HT-29 (cell line): ENCODE measurements at regions not wholly inside any gene's neighbourhood (a gene's known extent, or its start where the extent isn't known, plus 50 kb on each side); places are given as distances from the start of the nearest gene placed in this dataset.
"Not testable (repeated sequence)": the region's sequence is repeated elsewhere in the genome, so short reads cannot be mapped to it uniquely, and the experiment has no call there.

Experiments
- DNase-seq: peaks from one replicate; pipeline ENCODE4 v3.0.0-alpha.2; 2015; ENCODE audit warnings: low spot score

DNA sequence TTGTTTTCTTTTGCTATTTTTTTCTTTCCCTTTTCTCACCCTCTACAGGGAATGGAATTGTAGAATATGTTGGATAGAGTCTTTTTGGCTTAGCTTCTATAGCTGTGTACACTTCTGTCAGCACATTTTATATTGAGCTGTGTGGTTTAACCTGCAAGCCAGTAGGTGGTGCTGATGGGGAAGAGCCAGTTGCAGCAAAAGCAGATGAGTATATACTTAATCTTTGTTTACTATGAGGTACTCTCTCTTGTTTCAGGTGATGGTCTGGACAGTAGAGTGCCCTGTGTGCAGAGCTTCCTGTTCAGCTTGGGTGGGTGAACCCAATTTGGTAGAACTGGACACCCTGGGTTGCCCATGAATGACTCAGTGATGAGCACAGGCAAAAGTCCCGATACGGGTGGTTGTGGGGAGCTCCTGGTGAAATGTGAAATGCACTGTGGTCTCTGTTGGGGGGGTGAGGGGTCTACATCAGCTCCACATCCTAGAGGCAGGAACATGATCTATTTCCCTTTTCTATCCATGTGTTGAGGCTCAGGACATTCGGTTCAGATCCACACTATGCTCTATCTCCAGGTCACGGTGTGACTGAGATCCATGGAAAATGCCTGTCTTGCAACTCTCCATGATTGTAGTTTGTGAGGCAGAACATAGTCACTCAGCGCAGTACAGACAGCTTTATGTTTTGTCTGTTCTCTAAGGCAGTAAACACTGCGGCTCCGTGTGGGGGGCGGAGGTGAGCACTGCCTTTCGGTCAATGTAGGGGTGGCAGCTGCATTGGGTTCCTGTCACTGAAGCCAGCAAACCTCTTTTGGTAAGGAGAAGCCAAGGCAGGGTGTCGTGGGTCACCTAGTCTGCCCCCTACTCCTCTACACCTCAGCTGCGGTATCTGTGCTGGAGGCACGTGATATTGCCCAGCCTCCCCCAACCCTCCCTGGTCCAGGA lies 353.2 kb downstream of the PRR16 start:
- DNase-seq, result peak; percentile 17

DNA sequence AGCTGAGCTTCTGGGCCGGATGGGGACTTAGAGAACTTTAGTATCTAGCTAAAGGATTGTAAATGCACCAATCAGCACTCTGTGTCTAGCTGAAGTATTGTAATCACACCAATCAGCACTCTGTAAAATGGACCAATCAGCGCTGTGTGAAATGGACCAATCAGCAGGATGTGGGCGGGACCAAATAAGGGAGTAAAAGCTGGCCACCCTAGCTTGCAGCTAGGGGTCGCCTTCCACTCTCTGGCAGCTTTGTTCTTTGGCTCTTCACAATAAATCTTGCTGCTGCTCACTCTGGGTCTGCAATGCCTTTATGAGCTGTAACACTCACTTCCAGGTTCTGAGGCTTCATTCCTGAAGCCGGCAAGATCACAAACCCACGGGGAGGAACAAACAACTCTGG lies 354.0 kb downstream of the PRR16 start:
- no peak for DNase-seq

DNA sequence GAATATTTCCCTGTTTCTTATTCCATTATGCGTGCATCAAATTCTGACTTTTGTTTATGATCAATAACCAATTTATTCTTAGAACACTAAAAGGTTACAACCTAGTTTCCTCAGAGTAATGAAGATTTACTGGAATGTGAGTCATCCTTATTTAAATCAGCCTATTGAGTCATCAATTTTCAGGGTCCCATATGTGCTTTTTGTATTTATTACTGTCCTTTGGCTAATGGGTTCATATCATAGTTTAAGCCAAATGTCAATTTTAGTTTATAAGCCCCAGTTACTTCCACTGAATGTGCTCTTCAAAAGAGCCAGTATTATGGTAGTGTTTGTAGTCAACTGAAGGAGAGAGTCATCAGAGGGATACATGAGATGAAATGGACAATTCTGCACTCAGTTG lies 359.2 kb downstream of the PRR16 start:
- no peak for DNase-seq

DNA sequence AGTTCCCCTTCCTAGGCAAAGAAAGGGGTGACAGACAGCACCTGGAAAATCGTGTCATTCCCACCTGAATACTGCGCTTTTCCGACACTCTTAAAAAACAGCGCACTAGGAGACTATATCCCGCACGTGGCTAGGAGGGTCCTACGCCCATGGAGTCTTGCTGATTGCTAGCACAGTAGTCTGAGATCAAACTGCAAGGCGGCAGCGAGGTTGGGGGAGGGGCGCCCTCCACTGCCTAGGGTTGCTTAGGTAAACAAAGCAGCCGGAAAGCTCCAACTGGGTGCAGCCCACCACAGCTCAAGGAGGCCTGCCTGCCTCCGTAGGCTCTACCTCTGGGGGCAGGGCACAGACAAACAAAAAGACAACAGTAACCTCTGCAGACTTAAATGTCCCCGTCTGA lies 367.5 kb downstream of the PRR16 start:
- not testable (repeated sequence) for DNase-seq

DNA sequence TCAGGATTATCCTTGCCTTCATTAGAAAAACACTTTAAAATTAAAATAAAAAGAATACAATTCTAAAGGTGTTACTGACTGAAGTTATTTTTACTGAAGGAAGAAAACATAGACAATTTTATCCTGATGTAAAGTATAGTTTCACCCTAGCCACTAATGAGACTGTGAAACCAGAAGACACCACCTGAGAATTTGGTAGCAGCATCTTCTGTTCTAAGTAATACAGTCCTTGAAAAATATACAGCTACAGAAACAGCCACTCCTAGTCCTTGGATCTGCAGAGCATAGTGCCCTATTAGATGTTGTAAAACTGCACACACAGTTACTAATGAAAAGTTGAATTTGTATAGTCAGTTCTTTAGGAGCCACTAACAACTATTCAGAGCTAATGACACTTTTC lies 377.7 kb downstream of the PRR16 start:
- DNase-seq, result no peak

DNA sequence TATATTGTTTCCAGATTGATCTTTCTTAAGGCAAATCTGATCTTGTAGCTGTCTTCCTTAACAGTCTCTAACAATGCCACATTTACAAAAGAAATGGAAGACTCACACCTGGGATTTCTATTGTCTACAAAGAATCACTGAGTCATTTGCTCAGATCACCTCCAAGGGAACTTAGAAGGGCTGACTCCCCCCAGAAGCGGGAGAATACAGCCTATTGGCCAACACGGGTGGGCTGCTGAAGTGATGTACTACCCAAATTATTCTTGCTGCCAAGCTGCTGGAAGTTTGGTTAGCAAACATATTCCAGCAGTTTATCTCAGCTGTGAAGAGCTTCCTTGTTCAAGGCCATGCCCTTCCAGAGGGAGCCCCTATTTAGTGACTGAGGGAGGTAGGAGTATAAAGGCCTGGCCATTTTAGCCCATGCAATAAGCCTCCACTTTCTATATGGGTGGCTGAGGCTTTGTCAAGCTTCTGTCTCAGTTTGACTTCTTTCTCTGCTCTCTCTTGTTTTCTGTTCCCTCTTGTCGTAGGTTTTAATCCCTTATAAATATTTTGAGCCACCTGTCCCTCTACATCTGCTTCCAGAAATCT lies 379.4 kb downstream of the PRR16 start:
- no peak for DNase-seq

DNA sequence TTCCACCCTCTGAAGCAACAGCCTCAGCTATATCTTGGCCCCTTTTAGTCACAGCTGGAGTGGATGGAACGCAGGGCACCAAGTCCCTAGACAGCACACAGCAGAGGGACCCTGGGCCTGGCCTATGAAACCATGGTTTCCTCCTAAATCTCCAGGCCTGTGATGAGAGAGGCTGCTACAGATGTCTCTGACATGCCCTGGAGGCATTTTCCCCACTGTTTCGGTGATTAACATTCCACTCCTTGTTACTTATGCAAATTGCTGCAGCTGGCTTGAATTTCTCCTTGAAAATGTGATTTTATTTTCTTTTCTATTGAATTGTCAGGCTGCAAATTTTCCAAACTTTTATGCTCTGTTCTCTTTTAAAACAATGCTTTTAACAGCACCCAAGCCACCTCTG lies 384.8 kb downstream of the PRR16 start:
- no peak for DNase-seq

DNA sequence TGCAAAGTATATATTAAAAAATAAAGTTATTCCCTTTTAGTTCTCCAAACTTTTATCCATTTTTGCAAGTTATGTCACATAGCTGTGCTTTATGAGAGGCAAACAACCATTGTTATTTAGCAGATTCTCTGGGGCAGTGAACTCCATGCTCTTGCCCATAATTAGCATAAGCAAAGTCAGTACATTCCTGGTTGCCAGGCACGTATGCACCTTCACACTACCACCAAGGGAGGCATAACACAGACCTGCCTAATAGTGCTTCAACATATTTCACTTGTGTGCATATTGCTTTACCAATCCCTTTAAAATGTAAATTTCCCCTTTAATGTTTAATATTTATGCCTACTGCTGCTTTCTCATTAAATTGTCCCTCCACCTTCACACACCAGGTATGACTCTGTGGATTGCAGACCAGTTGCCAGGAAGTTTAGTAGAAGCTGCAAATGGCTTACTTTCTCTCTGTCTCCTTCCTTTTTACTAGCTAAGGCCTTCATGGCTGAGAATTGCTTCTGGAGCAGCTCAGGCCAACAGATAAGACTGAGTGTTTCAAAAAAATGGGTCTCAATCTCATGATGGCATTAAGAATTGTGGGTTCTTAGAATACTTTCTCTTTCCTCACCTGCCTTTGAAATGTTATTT lies 388.2 kb downstream of the PRR16 start:
- DNase-seq, result no peak

DNA sequence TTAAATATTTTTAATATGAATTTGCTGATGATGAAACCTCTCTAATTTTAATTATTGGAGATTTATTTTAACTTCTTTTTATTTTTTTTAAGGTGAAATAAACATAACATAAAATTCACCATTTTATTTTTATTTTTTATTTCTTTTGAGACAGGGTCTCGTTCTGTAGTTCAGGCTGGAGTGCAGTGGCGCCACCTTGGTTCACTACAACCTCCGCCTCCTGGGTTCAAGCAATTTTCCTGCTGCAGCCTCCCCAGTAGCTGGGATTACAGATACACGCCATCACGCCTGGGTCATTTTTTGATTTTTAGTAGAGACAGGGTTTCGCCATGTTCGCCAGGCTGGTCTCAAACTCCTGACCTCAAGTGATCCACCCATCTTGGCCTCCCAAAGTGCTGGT lies 402.9 kb downstream of the PRR16 start:
- DNase-seq, result no peak

DNA sequence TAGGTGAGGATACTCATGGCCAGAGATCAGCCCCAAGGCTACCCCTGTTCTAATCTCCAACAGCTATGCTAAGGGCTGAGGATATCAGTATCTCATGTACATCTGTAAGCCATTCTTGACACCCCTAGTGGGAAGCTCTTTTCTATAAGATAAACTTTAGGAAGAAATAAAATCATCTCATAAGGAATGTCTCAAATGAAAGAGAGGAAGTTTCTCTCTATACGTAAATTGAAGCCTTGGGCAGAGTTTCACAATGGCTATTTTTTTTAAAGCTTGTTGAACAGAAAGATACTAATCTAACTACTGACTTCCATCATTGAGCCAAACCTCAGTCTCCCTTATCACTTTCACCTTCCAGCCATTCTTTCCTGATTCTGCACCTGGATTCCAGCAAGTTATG lies 405.7 kb downstream of the PRR16 start:
- no peak for DNase-seq

DNA sequence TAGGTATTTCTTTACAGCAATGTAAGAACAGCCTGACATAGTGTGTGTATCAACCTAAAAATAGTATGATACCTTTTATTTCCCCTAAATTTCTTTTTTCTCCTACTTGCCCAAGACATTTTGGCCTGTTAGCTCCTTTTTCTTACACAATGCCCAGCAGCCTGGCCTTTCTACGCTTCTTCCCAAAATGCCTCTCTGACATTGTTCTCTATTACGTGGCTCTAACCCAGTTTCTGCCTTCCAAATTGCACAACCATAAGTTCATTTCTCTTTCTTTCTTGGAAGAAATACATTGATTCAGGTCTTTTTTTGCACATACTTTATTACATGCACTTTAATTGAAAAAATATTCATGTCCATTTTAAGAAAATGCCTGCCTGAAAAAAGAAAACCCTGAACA lies 408.2 kb downstream of the PRR16 start:
- DNase-seq, result no peak

DNA sequence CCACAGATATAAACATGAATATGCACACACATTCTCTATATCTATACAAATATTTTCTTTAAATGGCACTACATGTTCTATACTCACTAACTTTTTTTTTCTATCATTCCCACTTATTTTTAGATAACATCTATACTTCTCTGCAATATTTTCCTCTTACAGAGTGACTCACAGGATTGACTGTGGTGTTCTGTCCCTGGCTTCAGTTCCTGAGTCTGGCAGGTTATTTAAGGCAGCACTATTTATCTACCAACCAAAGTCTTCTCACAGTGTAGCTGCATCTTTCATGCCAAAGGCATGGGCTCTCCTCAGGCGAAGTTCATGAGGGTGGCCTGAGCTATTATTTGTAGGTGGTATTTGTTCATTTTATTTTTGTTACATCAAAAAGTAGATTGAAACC lies 409.0 kb downstream of the PRR16 start:
- no peak for DNase-seq

DNA sequence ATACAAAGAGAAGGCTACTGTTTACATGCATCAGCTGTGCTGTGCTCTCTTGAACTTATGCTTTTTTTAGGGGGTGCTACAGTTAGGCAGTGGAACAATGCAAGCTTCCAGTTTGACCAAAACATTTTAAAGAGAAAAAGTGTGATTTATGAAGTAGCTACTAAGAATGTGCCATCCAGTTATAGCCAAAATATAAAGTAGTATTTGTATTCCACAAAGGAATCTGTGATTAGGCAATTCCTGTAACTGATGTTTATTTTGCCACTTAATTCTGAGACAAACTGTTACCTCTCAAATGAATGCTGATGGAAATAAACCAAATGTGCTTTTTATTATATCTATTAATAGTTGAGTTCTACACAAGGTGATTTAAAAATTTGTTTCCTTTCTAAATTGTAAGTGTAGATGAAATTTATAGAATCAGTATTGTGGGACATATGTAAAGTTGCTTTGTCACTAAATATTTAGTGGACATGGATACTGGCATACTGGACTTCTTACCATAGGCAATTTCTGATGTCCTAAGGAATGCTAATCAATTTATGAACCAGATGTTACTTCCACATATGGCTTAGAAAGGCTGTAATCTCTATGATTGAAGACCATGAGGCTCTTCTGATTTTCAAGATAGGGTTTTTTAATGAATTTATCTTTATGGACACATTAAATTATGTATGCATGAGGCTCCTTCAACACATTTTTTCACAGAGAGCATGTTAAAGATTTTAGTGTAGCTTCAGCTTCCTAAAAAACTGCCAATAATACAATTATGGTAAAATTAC lies 410.2 kb downstream of the PRR16 start:
- DNase-seq, result no peak

DNA sequence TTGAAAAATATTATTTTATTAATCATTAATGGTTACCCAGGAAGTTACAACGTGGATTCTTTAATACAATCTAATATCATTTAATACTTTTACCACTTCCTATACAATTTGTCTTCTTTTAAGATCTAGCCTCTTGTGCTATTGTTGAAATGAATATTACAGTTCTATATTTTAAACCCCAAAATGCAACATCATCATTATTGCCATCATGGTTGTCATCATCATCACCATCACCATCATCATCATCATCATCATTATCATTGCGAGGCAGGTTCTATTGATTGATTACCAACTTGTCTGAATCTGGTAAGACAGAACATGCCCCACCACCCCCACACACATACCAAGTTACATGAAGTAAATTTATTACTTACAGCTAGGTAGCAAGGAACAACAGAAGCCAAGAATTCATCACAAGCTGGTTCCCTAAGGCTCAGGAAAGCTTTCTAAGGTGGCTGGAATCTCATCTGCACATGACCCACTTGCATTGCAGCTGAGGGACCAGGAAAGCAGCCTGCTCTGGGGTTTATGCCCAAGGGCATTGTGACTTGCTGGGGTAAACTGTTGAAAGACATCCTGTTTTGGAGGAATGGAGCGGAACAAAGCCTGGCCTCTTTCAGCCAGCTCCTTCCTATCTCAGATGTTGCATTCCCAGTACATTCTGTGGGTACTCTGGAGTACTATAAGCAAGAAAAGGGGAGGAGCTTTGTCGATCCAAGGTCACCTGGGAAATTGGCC lies 418.1 kb downstream of the PRR16 start:
- no peak for DNase-seq

DNA sequence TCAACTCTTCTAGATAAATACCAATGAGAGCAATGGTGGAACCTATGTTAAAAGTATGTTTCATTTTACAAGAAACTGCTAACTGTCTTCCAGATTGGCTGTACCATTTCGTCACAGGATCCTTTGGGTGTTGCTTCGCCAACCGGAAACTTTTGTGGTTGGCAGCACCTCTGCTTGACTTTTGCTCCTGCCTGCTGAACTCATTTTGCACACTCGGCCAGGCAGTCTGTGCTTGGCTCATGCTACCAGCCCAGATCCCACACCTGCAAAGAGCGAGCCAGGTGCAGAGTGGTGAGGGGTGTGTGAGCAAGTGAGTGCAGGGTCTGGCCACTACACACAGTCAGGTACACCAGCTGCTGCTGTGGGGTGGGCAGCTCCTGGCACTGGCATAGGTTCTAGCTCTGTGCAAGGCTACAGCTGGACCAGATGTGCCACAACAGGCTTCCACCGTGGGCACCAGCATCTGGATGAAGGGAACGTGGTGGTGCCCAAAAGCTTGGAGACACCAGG lies 422.3 kb downstream of the PRR16 start:
- no peak for DNase-seq

DNA sequence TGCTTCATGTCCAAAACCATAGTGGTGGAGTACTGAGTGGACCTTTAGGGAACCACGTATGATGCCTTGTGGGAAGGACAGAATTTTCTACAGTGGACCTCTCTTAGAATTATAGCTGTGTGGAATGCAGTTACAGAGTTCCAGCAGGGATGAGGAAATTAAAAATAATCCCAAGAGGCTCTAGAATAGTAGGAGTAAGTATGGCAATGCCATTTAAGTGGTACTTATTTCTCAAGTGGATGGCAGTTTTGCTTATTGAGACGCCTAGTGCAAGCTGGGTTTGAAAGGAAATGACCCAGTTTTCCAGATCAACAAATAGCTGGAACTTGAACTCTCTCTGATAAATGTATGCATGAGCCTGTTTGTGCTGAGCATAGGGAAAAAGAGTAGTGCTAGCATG lies 431.6 kb downstream of the PRR16 start:
- no peak for DNase-seq

DNA sequence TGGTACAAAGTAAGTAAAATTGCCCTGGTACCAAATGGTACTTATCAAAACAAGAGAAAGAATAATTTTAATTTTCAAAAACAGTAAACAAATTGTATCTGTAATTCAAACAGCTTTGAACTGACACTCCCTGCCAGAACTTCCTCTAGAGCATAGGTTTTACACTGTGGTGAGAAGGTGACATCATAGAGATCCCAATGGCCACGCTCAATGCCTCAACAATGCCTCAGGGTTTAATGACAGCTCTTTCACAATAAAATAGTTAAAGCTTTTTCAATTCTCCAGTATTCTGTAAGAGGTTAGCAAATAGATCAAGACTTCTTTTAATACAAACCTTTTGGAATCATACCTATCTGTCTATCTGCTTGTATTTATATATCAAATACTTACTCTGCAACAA lies 437.1 kb downstream of the PRR16 start:
- DNase-seq, result no peak

DNA sequence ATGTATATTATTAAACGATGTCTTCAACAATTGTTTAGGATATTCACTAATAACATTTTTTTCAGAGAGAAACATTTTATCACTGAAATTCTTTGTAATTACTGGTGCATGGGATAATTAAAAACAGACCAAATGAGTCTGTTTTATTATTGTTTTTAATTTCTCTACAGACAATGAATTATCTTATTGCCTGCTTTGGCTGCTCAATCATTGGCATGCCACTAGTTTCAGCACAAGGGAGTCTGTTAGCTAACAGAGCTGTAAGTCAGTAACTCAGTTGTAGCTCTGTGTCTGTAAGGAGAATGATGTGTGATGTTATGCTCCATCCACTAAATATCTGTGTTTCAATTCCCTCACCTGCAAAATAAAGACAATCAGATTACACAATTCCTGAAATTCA lies 443.9 kb downstream of the PRR16 start:
- DNase-seq, result no peak

DNA sequence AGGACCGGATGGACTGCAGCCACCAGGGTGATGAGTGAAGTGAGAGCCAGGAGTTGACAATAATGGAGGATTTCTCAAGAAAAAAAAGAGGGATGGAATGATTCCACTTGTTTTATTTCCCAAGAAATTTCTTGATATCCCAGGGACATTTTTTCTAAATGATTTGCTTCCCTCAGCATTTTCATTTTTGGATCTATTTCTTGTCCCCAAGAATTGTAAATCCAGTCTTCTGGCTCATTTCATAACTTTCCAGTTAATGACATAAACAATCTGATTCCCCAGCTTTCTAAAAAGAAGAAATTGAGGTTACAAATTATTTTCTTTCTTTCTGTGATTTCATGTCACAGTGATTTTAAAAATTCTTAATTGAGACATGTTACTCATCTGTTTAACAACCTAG lies 446.5 kb downstream of the PRR16 start:
- no peak for DNase-seq

DNA sequence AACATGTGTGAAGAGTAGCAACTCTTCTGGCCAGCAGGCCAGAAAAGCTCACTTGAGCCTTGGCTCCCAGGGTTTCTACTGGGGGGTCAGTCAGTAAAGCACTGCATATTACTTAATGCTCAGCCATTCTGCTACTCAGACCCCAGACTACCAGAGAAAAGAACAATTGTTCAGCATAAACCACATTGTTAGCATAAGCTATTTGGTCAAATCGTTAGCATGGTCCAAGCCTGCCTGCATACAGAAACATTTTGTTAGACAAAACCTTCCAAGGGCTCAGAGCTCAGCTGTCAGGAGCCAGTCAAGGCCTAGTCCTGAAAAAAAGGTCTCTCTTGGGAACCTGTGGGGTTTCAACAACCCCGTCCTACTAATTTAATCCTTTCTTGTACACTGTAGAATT lies 449.3 kb downstream of the PRR16 start:
- DNase-seq, result no peak

DNA sequence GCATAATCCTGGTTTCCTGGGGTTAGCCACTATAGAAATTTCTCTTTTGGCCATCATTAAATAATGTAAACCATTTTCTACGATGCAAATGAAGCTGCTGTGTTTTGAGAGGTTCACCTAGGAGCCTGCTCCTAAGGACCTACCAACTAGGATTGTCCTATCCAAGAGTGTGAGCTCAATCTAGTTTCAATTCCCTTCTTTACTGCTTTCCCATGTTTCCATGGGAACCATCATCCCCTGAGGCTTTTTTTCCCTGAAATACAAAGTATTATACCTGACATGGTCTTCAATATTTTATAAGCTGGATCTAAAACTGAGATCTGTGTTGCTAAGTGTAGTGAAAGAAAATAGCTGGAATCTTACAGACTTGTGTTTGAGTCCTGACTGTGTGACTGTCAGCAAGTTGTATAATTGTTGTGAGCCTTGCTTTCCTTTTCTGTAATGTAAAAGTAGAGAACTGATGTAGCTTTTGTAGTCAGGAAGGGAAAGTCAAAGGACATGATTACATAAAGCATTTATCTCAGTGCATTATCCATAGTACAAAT lies 453.2 kb downstream of the PRR16 start:
- no peak for DNase-seq
